ENCODE measurements at regions not wholly inside any gene's neighbourhood (a gene's known extent, or its start where the extent isn't known, plus 50 kb on each side); places are given as distances from the start of the nearest gene placed in this dataset.

DNA sequence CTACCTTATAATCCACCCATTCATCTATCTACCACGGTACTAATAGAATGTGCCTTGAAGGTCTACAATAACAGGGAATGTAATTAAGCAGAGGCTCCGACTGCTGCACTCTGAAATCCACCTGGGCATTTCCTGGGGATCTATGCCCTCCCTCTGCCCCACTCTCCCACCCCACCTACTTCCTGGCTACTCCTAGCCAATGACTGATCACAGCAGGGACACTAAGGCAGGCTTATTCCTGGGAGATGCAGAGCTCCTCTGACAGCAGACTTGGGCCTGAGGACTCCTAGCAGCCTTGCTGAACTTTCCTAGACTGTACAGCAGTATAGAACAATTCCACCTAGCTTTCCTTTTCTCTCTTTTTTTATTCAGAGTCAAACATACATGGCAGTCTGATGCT, 91.1 kb upstream of the DHRS4 start:
- no peak overlapping the region for H2BK5ac ChIP-seq (ENCODE audit: low read depth, low read length, poor library complexity, severe bottlenecking)
- no peak overlapping the region for H2BK120ac ChIP-seq (ENCODE audit: low read depth, low read length)
- CTCF ChIA-PET, result no interaction called here
- no peaks in the 10 kb centered on the region for H3K9me1 ChIP-seq (ENCODE audit: insufficient read depth, low read length)
- no peak overlapping the region for H2AK9ac ChIP-seq (replicated peaks; ENCODE audit: low read depth, low read length, poor library complexity)
- no peak overlapping the region for H3K56ac ChIP-seq (ENCODE audit: extremely low read depth, insufficient read depth, low read length)
- no peak overlapping the region for H3K4me2 ChIP-seq (ENCODE audit: low read depth, low read length)
- no peaks in the 10 kb centered on the region for H3K36me3 ChIP-seq (ENCODE audit: control insufficient read depth, insufficient read depth, low read length)
- no peak overlapping the region for H4K5ac ChIP-seq (ENCODE audit: low read depth, low read length)
- H2AFZ ChIP-seq (replicated peaks; ENCODE audit: low read length, poor library complexity), result no peak overlapping the region
- no peak for DNase-seq
- POLR2A ChIA-PET (ENCODE audit: unreplicated experiment), result no interaction called here
- H3K4me3 ChIP-seq (ENCODE audit: insufficient read depth, low read depth, low read length), result no peak overlapping the region
- no peak overlapping the region for H3K14ac ChIP-seq (replicated peaks; ENCODE audit: low read depth, low read length)
- H3K4ac ChIP-seq (ENCODE audit: low read depth, low read length), result no peak overlapping the region
- no peaks in the 10 kb centered on the region for H3K4me1 ChIP-seq (ENCODE audit: control insufficient read depth, insufficient read depth, low read length)
- H3K9ac ChIP-seq (ENCODE audit: low read depth, low read length), result no peak overlapping the region
- BruUV-seq (replicated peaks), result no TSS peak
- no peaks in the 10 kb centered on the region for H3K27me3 ChIP-seq (ENCODE audit: control insufficient read depth, insufficient read depth, low read length)
- H4K91ac ChIP-seq (ENCODE audit: insufficient read depth, low read depth, low read length), result no peak overlapping the region
- intact Hi-C loops (cut with micrococcal nuclease) (no loop called here), in situ Hi-C loops (cut with MboI; ENCODE audit: low sequenced_read_pairs) (no loop called here), dilution Hi-C loops (cut with HindIII; ENCODE audit: low sequenced_read_pairs, unreplicated experiment) (no loop called here)
- no peak overlapping the region for H2BK20ac ChIP-seq (ENCODE audit: low read depth, low read length)
- H3K18ac ChIP-seq (ENCODE audit: low read depth, low read length), result no peak overlapping the region
- no peak for TF ChIP-seq CEBPB (IDR thresholded peaks at IDR 0.05; ENCODE audit: low read depth, low read length)
- TF ChIP-seq NFE2L2 (IDR thresholded peaks at IDR 0.05; ENCODE audit: low read depth, low read length), result no peak
- no peak for TF ChIP-seq USF2 (IDR thresholded peaks at IDR 0.05; ENCODE audit: low read depth, low read length)
- TF ChIP-seq RFX5 (IDR thresholded peaks at IDR 0.05; ENCODE audit: low read depth, low read length), result no peak
- TF ChIP-seq RAD21 (IDR thresholded peaks at IDR 0.05; ENCODE audit: low read length), result no peak
- TF ChIP-seq POLR2A (IDR thresholded peaks at IDR 0.05; ENCODE audit: low read depth, low read length), result no peak
- TF ChIP-seq MAZ (IDR thresholded peaks at IDR 0.05; ENCODE audit: borderline replicate concordance, low read depth, low read length), result no peak
- TF ChIP-seq BHLHE40 (IDR thresholded peaks at IDR 0.05; ENCODE audit: low read depth, low read length), result no peak
- no peak for TF ChIP-seq RCOR1 (IDR thresholded peaks at IDR 0.05; ENCODE audit: insufficient replicate concordance, low read length)
- no peak for TF ChIP-seq CHD1 (IDR thresholded peaks at IDR 0.05; ENCODE audit: low read depth, low read length)
- no peak for TF ChIP-seq SMC3 (IDR thresholded peaks at IDR 0.05; ENCODE audit: low read depth, low read length)
- TF ChIP-seq MXI1 (IDR thresholded peaks at IDR 0.05; ENCODE audit: borderline replicate concordance, low read depth, low read length), result no peak
- TF ChIP-seq MAFK (IDR thresholded peaks at IDR 0.05; ENCODE audit: low read depth, low read length), result no peak
- no peak for TF ChIP-seq ELK1 (IDR thresholded peaks at IDR 0.05; ENCODE audit: borderline replicate concordance, low read depth, low read length)
- TF ChIP-seq FOS (IDR thresholded peaks at IDR 0.05; ENCODE audit: low read depth, low read length), result no peak
- TF ChIP-seq, protein P1, sequence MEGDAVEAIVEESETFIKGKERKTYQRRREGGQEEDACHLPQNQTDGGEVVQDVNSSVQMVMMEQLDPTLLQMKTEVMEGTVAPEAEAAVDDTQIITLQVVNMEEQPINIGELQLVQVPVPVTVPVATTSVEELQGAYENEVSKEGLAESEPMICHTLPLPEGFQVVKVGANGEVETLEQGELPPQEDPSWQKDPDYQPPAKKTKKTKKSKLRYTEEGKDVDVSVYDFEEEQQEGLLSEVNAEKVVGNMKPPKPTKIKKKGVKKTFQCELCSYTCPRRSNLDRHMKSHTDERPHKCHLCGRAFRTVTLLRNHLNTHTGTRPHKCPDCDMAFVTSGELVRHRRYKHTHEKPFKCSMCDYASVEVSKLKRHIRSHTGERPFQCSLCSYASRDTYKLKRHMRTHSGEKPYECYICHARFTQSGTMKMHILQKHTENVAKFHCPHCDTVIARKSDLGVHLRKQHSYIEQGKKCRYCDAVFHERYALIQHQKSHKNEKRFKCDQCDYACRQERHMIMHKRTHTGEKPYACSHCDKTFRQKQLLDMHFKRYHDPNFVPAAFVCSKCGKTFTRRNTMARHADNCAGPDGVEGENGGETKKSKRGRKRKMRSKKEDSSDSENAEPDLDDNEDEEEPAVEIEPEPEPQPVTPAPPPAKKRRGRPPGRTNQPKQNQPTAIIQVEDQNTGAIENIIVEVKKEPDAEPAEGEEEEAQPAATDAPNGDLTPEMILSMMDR (conservative IDR thresholded peaks at IDR 0.05; ENCODE audit: low read depth, low read length), result no peak
- H3K27ac ChIP-seq (ENCODE audit: insufficient read depth, low read length), result no peak overlapping the region
- no peak for ATAC-seq (ENCODE audit: low read depth)
- no peaks in the 10 kb centered on the region for H4K20me1 ChIP-seq (ENCODE audit: insufficient read depth, low read length)
- no peak overlapping the region for H4K8ac ChIP-seq (ENCODE audit: low read depth in 2 of 2, low read length in 2 of 2)
- WGBS, 2 experiments (ENCODE audit: extremely low coverage in 2 of 2, insufficient read length in 1 of 2), result 17% methylated on average over 1 of the region's 2 CpGs; no CpG with 5 or more reads in 1 of the 2 experiments
- H3K23ac ChIP-seq (ENCODE audit: low read depth, low read length), result no peak overlapping the region
- H2BK15ac ChIP-seq (ENCODE audit: low read depth, low read length), result no peak overlapping the region
- no peaks in the 10 kb centered on the region for H3K79me1 ChIP-seq (ENCODE audit: low read depth in 1 of 2, low read length in 2 of 2)
- no peak overlapping the region for H2AK5ac ChIP-seq (ENCODE audit: low read depth, low read length)
- no peaks in the 10 kb centered on the region for H3K9me3 ChIP-seq (ENCODE audit: control insufficient read depth, insufficient read depth, low read length)

All from IMR-90 (cell line).